GM23248 (cell line): ENCODE measurements at regions not wholly inside any gene's neighbourhood (a gene's known extent, or its start where the extent isn't known, plus 50 kb on each side); places are given as distances from the start of the nearest gene placed in this dataset.

ENCODE experiments used
- EZH2 ChIP-seq: fragments of 200-600 bp; sonication (generic); IDR thresholded peaks from 2 replicates; pipeline ENCODE4 v1.6.1; 2018; ENCODE audit warnings: antibody characterized with exemption, mild to moderate bottlenecking; ENCODE audit not compliant: insufficient read depth, poor library complexity, severe bottlenecking
- EZH2phosphoT487 ChIP-seq: fragments of 200-600 bp; sonication (generic); IDR thresholded peaks from 2 replicates; pipeline ENCODE4 v1.6.1; 2018; ENCODE audit warnings: antibody characterized with exemption, moderate library complexity, mild to moderate bottlenecking, low read depth; ENCODE audit not compliant: insufficient read depth

GRCh38 chr9:32278991-32279390 is 105.5 kb upstream of the ACO1 start:
- TF ChIP-seq EZH2 (no peak), EZH2phosphoT487 (no peak)
